H1 (cell line): ENCODE measurements at regions not wholly inside any gene's neighbourhood (a gene's known extent, or its start where the extent isn't known, plus 50 kb on each side); places are given as distances from the start of the nearest gene placed in this dataset.

Source experiments
- CTCF ChIA-PET: fragments of 300-600 bp; sonication (Branson Sonifier 250); formaldehyde crosslinking; loops from one replicate; lab custom pipeline; 2021; ENCODE audit not compliant: partially characterized antibody; lab: Charles Lee
- POLR2A ChIA-PET: fragments of 300-600 bp; sonication (Branson Sonifier 250); formaldehyde crosslinking; loops from one replicate; lab custom pipeline; 2021; ENCODE audit warnings: inconsistent platforms; ENCODE audit not compliant: partially characterized antibody; lab: Charles Lee
- DNase-seq, 2 experiments: peaks; one replicate each; pipeline versions ENCODE4 v3.0.0 to v3.0.0-alpha.2; 2010 to 2022; ENCODE audit warnings: low spot score in 2 of 2, low read depth in 1 of 2, mixed read lengths in 1 of 2
- FAIRE-seq: peaks from 2 replicates; lab custom pipeline; 2011; peaks lifted over from hg19 to GRCh38; lab: Jason Lieb, UNC
- H2AFZ ChIP-seq: 2 replicates; pipeline ENCODE4 v1.8.1; 2012; ENCODE audit warnings: low read length, inconsistent platforms
- H2AK5ac ChIP-seq: 2 replicates; pipeline ENCODE4 v1.6.1; 2013; ENCODE audit warnings: low read depth, low read length
- H2BK120ac ChIP-seq: replicated peaks from 2 replicates; pipeline ENCODE3; 2013; ENCODE audit warnings: low read depth, low read length, inconsistent platforms
- H2BK12ac ChIP-seq: 2 replicates; pipeline ENCODE4 v1.6.1; 2013; ENCODE audit warnings: low read depth, low read length
- H2BK15ac ChIP-seq: 2 replicates; pipeline ENCODE4 v1.6.1; 2013; ENCODE audit warnings: low read length
- H2BK20ac ChIP-seq: 2 replicates; pipeline ENCODE4 v1.6.1; 2013; ENCODE audit warnings: low read length
- H2BK5ac ChIP-seq: 2 replicates; pipeline ENCODE4 v1.6.1; 2013; ENCODE audit warnings: low read depth, low read length
- H3K14ac ChIP-seq: 2 replicates; pipeline ENCODE4 v1.6.1; 2013; ENCODE audit warnings: inconsistent platforms; ENCODE audit not compliant: insufficient read length
- H3K18ac ChIP-seq: 2 replicates; pipeline ENCODE4 v1.6.1; 2013; ENCODE audit warnings: low read length; ENCODE audit errors: extremely low read depth
- H3K23ac ChIP-seq: 2 replicates; pipeline ENCODE4 v1.6.1; 2013; ENCODE audit warnings: inconsistent platforms; ENCODE audit not compliant: insufficient read length
- H3K23me2 ChIP-seq: 2 replicates; pipeline ENCODE4 v1.6.1; 2013; ENCODE audit warnings: low read depth, low read length
- H3K27ac ChIP-seq: 2 replicates; pipeline ENCODE4 v1.6.1; 2011; ENCODE audit warnings: low read depth, low read length, inconsistent platforms
- H3K27me3 ChIP-seq, 4 experiments: replicated peaks in 1 of 4; 1 replicate in 1 of 4; 2 replicates in 3 of 4; pipeline versions ENCODE4 v1.6.1 to v1.8.1; 2011 to 2013; ENCODE audit warnings: low read length in 3 of 4, mild to moderate bottlenecking in 3 of 4, inconsistent platforms in 2 of 4, mixed read lengths in 2 of 4, moderate library complexity in 1 of 4; ENCODE audit not compliant: control insufficient read depth in 3 of 4, insufficient read depth in 3 of 4; ENCODE audit errors: extremely low read depth in 1 of 4
- H3K36me3 ChIP-seq, 4 experiments: 2 replicates each; pipeline versions ENCODE4 v1.6.1 to v1.8.1; 2011 to 2013; ENCODE audit warnings: mild to moderate bottlenecking in 4 of 4, low read length in 3 of 4, moderate library complexity in 2 of 4, control low read depth in 1 of 4, inconsistent platforms in 1 of 4; ENCODE audit not compliant: insufficient read depth in 4 of 4, control insufficient read depth in 2 of 4
- H3K4ac ChIP-seq: replicated peaks from 2 replicates; pipeline ENCODE3; 2013; ENCODE audit warnings: low read length, low read depth, mixed read lengths, inconsistent platforms; ENCODE audit not compliant: insufficient read length
- H3K4me1 ChIP-seq, 4 experiments: replicated peaks in 1 of 4; 1 replicate in 1 of 4; 2 replicates in 3 of 4; pipeline versions ENCODE4 v1.6.1 to v1.8.1; 2011 to 2013; ENCODE audit warnings: low read length in 3 of 4, inconsistent platforms in 2 of 4, mixed read lengths in 1 of 4; ENCODE audit not compliant: insufficient read depth in 4 of 4, control insufficient read depth in 3 of 4
- H3K4me2 ChIP-seq, 2 experiments: 2 replicates each; pipeline versions ENCODE4 v1.6.1 to v1.8.1; 2011 to 2013; ENCODE audit warnings: low read depth in 2 of 2, low read length in 2 of 2, control low read depth in 1 of 2, inconsistent platforms in 1 of 2, mild to moderate bottlenecking in 1 of 2; ENCODE audit not compliant: insufficient read depth in 1 of 2
- H3K4me3 ChIP-seq, 4 experiments: fragments of 200-600, 300-600 bp in 1 of 4; sonication (generic), shearing (Covaris generic), sonication (Bioruptor Twin) in 1 of 4; 2 replicates each; pipeline versions ENCODE4 v1.5.1 to v1.8.1; 2011 to 2016; ENCODE audit warnings: low read length in 4 of 4, low read depth in 3 of 4, control low read depth in 2 of 4, inconsistent platforms in 2 of 4, mild to moderate bottlenecking in 2 of 4, mixed read lengths in 1 of 4, moderate library complexity in 1 of 4; ENCODE audit not compliant: insufficient read depth in 2 of 4; ENCODE audit errors: extremely low read depth in 1 of 4
- H3K56ac ChIP-seq: replicated peaks from 2 replicates; pipeline ENCODE3; 2013; ENCODE audit warnings: low read depth, mild to moderate bottlenecking, mixed read lengths, low read length, inconsistent platforms; ENCODE audit not compliant: insufficient read length
- H3K79me1 ChIP-seq: 2 replicates; pipeline ENCODE4 v1.6.1; 2013; ENCODE audit warnings: low read depth, low read length, control low read depth
- H3K79me2 ChIP-seq, 2 experiments: 2 replicates each; pipeline versions ENCODE4 v1.6.1 to v1.8.1; 2012 to 2013; ENCODE audit warnings: low read length in 2 of 2, mild to moderate bottlenecking in 2 of 2, inconsistent platforms in 1 of 2; ENCODE audit not compliant: insufficient read depth in 2 of 2, control insufficient read depth in 1 of 2
- H3K9ac ChIP-seq, 4 experiments: replicated peaks in 1 of 4; 1 replicate in 1 of 4; 2 replicates in 3 of 4; pipeline versions ENCODE4 v1.6.1 to v1.8.1; 2011 to 2013; ENCODE audit warnings: low read depth in 3 of 4, low read length in 3 of 4, control low read depth in 2 of 4, mild to moderate bottlenecking in 2 of 4, moderate library complexity in 2 of 4, inconsistent platforms in 1 of 4; ENCODE audit errors: extremely low read depth in 1 of 4
- H3K9me3 ChIP-seq, 2 experiments: 2 replicates each; pipeline versions ENCODE4 v1.6.1 to v1.8.1; 2012 to 2013; ENCODE audit warnings: mild to moderate bottlenecking in 2 of 2, moderate library complexity in 2 of 2, control low read depth in 1 of 2, inconsistent platforms in 1 of 2, low read depth in 1 of 2, low read length in 1 of 2, mixed read lengths in 1 of 2; ENCODE audit not compliant: insufficient read depth in 2 of 2
- H4K20me1 ChIP-seq, 2 experiments: replicated peaks in 1 of 2; 2 replicates each; pipeline versions ENCODE3 to v1.8.1; 2011 to 2013; ENCODE audit warnings: inconsistent platforms in 2 of 2, low read length in 2 of 2, mild to moderate bottlenecking in 1 of 2; ENCODE audit not compliant: insufficient read depth in 2 of 2, control insufficient read depth in 1 of 2
- H4K5ac ChIP-seq: 2 replicates; pipeline ENCODE4 v1.6.1; 2013; ENCODE audit warnings: low read length, low read depth, mixed read lengths, inconsistent platforms; ENCODE audit not compliant: insufficient read length
- H4K8ac ChIP-seq: 2 replicates; pipeline ENCODE4 v1.8.0; 2013; ENCODE audit warnings: mild to moderate bottlenecking, moderate library complexity, low read length, inconsistent platforms; ENCODE audit not compliant: insufficient read depth; ENCODE audit errors: extremely low read depth
- H4K91ac ChIP-seq: replicated peaks from 2 replicates; pipeline ENCODE3; 2013; ENCODE audit warnings: low read length, mixed read lengths, inconsistent platforms; ENCODE audit not compliant: insufficient read length
- GTF2F1 ChIP-seq: IDR thresholded peaks from 2 replicates; pipeline ENCODE4 v1.6.1; 2012; ENCODE audit warnings: low read depth, low read length, improper control_type of control experiment, borderline replicate concordance
- KDM1A ChIP-seq: fragments of 200-600, 300-600 bp; sonication (generic); IDR thresholded peaks from 2 replicates; pipeline ENCODE4 v1.7.1; 2016; ENCODE audit warnings: mild to moderate bottlenecking, low read length, borderline replicate concordance
- PHF8 ChIP-seq: fragments of 200-600 bp; sonication (generic); conservative IDR thresholded peaks from 2 replicates; pipeline ENCODE4 v1.7.1; 2012; ENCODE audit warnings: low read depth, mild to moderate bottlenecking, inconsistent platforms, low read length, moderate library complexity
- RBBP5 ChIP-seq: IDR thresholded peaks from 2 replicates; pipeline ENCODE4 v1.7.1; 2012; ENCODE audit warnings: low read depth, mild to moderate bottlenecking, inconsistent platforms, low read length, moderate library complexity, borderline replicate concordance
- RFX5 ChIP-seq: IDR thresholded peaks from 2 replicates; pipeline ENCODE4 v1.6.1; 2011; ENCODE audit warnings: low read depth, low read length, improper control_type of control experiment, borderline replicate concordance
- RNF2 ChIP-seq: fragments of 200-900, 300-1000 bp; sonication (generic); IDR thresholded peaks from 2 replicates; pipeline ENCODE4 v1.7.1; 2016; ENCODE audit warnings: borderline replicate concordance, low read depth, mild to moderate bottlenecking, antibody characterized with exemption, low read length; ENCODE audit not compliant: poor library complexity, severe bottlenecking; ENCODE audit errors: missing control alignments
- SIRT6 ChIP-seq: IDR thresholded peaks from one replicate; pipeline ENCODE4 v1.7.1; 2012; ENCODE audit warnings: low read length, inconsistent platforms
- SIX5 ChIP-seq: IDR thresholded peaks from 2 replicates; pipeline ENCODE4 v1.6.1; 2011; ENCODE audit warnings: mild to moderate bottlenecking, low read depth, low read length
- SP1 ChIP-seq: IDR thresholded peaks from 2 replicates; pipeline ENCODE4 v1.6.1; 2011; ENCODE audit warnings: low read depth, low read length
- SP2 ChIP-seq: IDR thresholded peaks from 2 replicates; pipeline ENCODE4 v1.6.1; 2012; ENCODE audit warnings: mild to moderate bottlenecking, low read length, inconsistent platforms
- SP4 ChIP-seq: IDR thresholded peaks from 2 replicates; pipeline ENCODE4 v1.6.1; 2012; ENCODE audit warnings: low read length, inconsistent platforms
- TAF1 ChIP-seq: IDR thresholded peaks from 2 replicates; pipeline ENCODE4 v1.6.1; 2011; ENCODE audit warnings: mild to moderate bottlenecking, low read depth, low read length
- TAF7 ChIP-seq: optimal IDR thresholded peaks from 2 replicates; pipeline ENCODE3; 2011; ENCODE audit warnings: low read depth, mild to moderate bottlenecking, inconsistent platforms, low read length, moderate library complexity, borderline replicate concordance
- ZNF274 ChIP-seq: IDR thresholded peaks from 2 replicates; pipeline ENCODE4 v1.7.0; 2012; ENCODE audit warnings: low read length, borderline replicate concordance; ENCODE audit errors: extremely low read depth
- WGBS, 2 experiments: shearing (Covaris generic) in 1 of 2; methylation state at CpG; one replicate each; pipeline versions ENCODE4 v1.1.6 to v1.1.7; 2013 to 2015; ENCODE audit warnings: low lambda C conversion rate in 2 of 2, mixed read lengths in 2 of 2, inconsistent platforms in 1 of 2, low coverage in 1 of 2, missing lambda C conversion rate in 1 of 2; ENCODE audit not compliant: insufficient replicate concordance in 2 of 2, insufficient coverage in 1 of 2, insufficient read length in 1 of 2; ENCODE audit errors: extremely low coverage in 1 of 2, missing lambda C conversion rate in 1 of 2; 5-methylcytosine and 5-hydroxymethylcytosine counted together
- TF ChIP-seq, protein P1 (sequence below): IDR thresholded peaks from 2 replicates; pipeline ENCODE4 v1.6.1; 2012; ENCODE audit warnings: inconsistent platforms

DNA sequence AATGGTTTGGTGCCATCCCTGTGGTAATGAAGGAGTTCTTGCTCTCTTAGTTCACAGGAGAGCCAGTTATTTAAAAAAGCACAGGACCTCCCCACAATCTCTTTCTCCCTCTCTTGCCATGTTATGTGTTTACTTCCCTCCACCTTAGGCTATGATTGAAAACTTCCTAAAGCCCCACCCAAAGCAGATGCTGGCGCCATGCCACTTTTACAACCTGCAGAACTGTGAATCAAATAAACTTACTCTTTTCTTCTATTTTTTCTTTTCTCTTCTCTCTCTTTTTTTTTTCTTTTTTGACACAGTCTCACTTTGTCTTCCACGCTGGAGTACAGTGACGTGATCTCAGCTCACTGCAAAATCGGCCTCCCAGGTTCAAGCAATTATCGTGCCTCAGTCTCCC lies 508.4 kb upstream of the EPHA7 start:
- H3K23ac ChIP-seq = no peak overlapping the region
- no peaks in the 10 kb centered on the region for H3K79me1 ChIP-seq
- DNase-seq = no peak
- H3K56ac ChIP-seq = no peak overlapping the region
- no peaks in the 10 kb centered on the region for H3K9me3 ChIP-seq
- no peak overlapping the region for H2BK120ac ChIP-seq
- H2BK5ac ChIP-seq = no peak overlapping the region; the same call in 1 of the 2 replicates
- peak overlapping the region; percentile 23; the same call in 1 of the 2 replicates for H2AFZ ChIP-seq
- no peak overlapping the region for H4K91ac ChIP-seq
- no peaks in the 10 kb centered on the region for H3K27me3 ChIP-seq
- ChIA-PET CTCF (no interaction called here), POLR2A (no interaction called here)
- no peak overlapping the region for H3K14ac ChIP-seq
- no peaks in the 10 kb centered on the region for H4K20me1 ChIP-seq
- 95% methylated on average over 5 of the region's 5 CpGs; no CpG with 5 or more reads in 1 of the 2 experiments for WGBS, 2 experiments
- peaks cover 0 to 3% (median under 1%) of the 10 kb centered on the region in 4 experiments; a peak in 1 of 7 replicates for H3K4me1 ChIP-seq
- no peak overlapping the region for H2BK12ac ChIP-seq
- H3K4me2 ChIP-seq = no peak overlapping the region
- no peak overlapping the region for H3K4me3 ChIP-seq
- no peak overlapping the region for H3K18ac ChIP-seq
- no peak overlapping the region for H3K27ac ChIP-seq
- no peak overlapping the region for H4K8ac ChIP-seq
- H4K5ac ChIP-seq = no peak overlapping the region
- no peak overlapping the region for H2AK5ac ChIP-seq
- no peaks in the 10 kb centered on the region for H3K36me3 ChIP-seq
- no peak for FAIRE-seq
- H3K4ac ChIP-seq = no peak overlapping the region
- H3K79me2 ChIP-seq = no peaks in the 10 kb centered on the region
- H2BK15ac ChIP-seq = no peak overlapping the region
- no peak overlapping the region for H3K9ac ChIP-seq
- no peaks in the 10 kb centered on the region; the same call in 1 of the 2 replicates for H3K23me2 ChIP-seq
- no peak overlapping the region for H2BK20ac ChIP-seq
- TF ChIP-seq ZNF274 (no peak), RFX5 (no peak), KDM1A (no peak), SP1 (no peak), PHF8 (no peak), SIRT6 (no peak), TAF1 (no peak), SP2 (no peak), GTF2F1 (no peak), SIX5 (no peak), SP4 (no peak), TAF7 (no peak), RBBP5 (no peak), RNF2 (no peak)
- TF ChIP-seq, protein P1, sequence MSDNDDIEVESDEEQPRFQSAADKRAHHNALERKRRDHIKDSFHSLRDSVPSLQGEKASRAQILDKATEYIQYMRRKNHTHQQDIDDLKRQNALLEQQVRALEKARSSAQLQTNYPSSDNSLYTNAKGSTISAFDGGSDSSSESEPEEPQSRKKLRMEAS = no peak
